Progenitor cell of endocrine pancreas (in vitro differentiated cells): ENCODE measurements at regions not wholly inside any gene's neighbourhood (a gene's known extent, or its start where the extent isn't known, plus 50 kb on each side); places are given as distances from the start of the nearest gene placed in this dataset.

Experiments
- DNase-seq: peaks from one replicate; pipeline ENCODE4 v3.0.0; 2021; ENCODE audit warnings: low spot score; ENCODE audit not compliant: unreplicated experiment
- H3K27ac Mint-ChIP-seq: 2 replicates; pipeline ENCODE4 v1.8.0; 2021; ENCODE audit warnings: mild to moderate bottlenecking, moderate library complexity, mixed read lengths
- H3K27me3 Mint-ChIP-seq: 2 replicates; pipeline ENCODE4 v1.8.0; 2021; ENCODE audit warnings: mixed read lengths
- H3K36me3 Mint-ChIP-seq: 2 replicates; pipeline ENCODE4 v1.8.0; 2022; ENCODE audit warnings: mixed read lengths; ENCODE audit not compliant: insufficient read depth
- H3K4me1 Mint-ChIP-seq: 2 replicates; pipeline ENCODE4 v1.8.0; 2021; ENCODE audit warnings: low read depth, mixed read lengths
- H3K4me3 Mint-ChIP-seq: 2 replicates; pipeline ENCODE4 v1.8.0; 2021; ENCODE audit warnings: low read depth, mild to moderate bottlenecking, moderate library complexity, mixed read lengths
- H3K9me3 Mint-ChIP-seq: 2 replicates; pipeline ENCODE4 v1.8.0; 2021; ENCODE audit warnings: low read depth, mixed read lengths
- CTCF ChIP-seq: fragments of 200-600 bp; sonication (generic); IDR thresholded peaks from one replicate; pipeline ENCODE4 v1.5.0; 2021; ENCODE audit warnings: antibody characterized with exemption, mild to moderate bottlenecking; ENCODE audit not compliant: unreplicated experiment

- H3K27me3 Mint-ChIP-seq = peaks cover 30% of the 10 kb centered on the region
- H3K9me3 Mint-ChIP-seq = no peaks in the 10 kb centered on the region
- peaks cover 2% of the 10 kb centered on the region for H3K4me1 Mint-ChIP-seq
- H3K27ac Mint-ChIP-seq = no peak overlapping the region
- H3K36me3 Mint-ChIP-seq = no peaks in the 10 kb centered on the region
- no peak overlapping the region for H3K4me3 Mint-ChIP-seq
- DNase-seq = no peak
- no peak for TF ChIP-seq CTCF
Measured at GRCh38 chr20:56875052-56875659, 246.1 kb downstream of the TFAP2C start.

- Mint-ChIP-seq H3K9me3 (no peaks in the 10 kb centered on the region), H3K36me3 (no peaks in the 10 kb centered on the region), H3K27me3 (peaks cover 30% of the 10 kb centered on the region), H3K27ac (no peak overlapping the region), H3K4me3 (no peak overlapping the region), H3K4me1 (peaks cover 2% of the 10 kb centered on the region)
- no peak for DNase-seq
- TF ChIP-seq CTCF = no peak
Measured at GRCh38 chr20:56875803-56876202, 246.7 kb downstream of the TFAP2C start.

GRCh38 chr20:56885521-56885920, 256.4 kb downstream of the TFAP2C start:
- Mint-ChIP-seq H3K27ac (no peak overlapping the region), H3K27me3 (no peaks in the 10 kb centered on the region), H3K4me1 (no peaks in the 10 kb centered on the region), H3K36me3 (no peaks in the 10 kb centered on the region), H3K4me3 (no peak overlapping the region), H3K9me3 (no peaks in the 10 kb centered on the region)
- TF ChIP-seq CTCF = no peak
- DNase-seq = no peak

GRCh38 chr20:56890011-56890410, 260.9 kb downstream of the TFAP2C start:
- H3K27ac Mint-ChIP-seq = no peak overlapping the region
- no peak overlapping the region for H3K4me3 Mint-ChIP-seq

GRCh38 chr20:56893226-56893917, 264.3 kb downstream of the TFAP2C start:
- TF ChIP-seq CTCF = no peak
- DNase-seq = no peak
- Mint-ChIP-seq H3K36me3 (no peaks in the 10 kb centered on the region), H3K4me3 (no peak overlapping the region), H3K27me3 (peaks cover 21% of the 10 kb centered on the region), H3K9me3 (no peaks in the 10 kb centered on the region), H3K27ac (no peak overlapping the region), H3K4me1 (no peaks in the 10 kb centered on the region)

More at GRCh38 chr20:56890011-56890410, 260.9 kb downstream of the TFAP2C start:
- no peak for TF ChIP-seq CTCF
- Mint-ChIP-seq H3K9me3 (no peaks in the 10 kb centered on the region), H3K36me3 (no peaks in the 10 kb centered on the region), H3K27me3 (peaks cover 6% of the 10 kb centered on the region), H3K4me1 (no peaks in the 10 kb centered on the region)
- DNase-seq = no peak
